ENCODE measurements at regions not wholly inside any gene's neighbourhood (a gene's known extent, or its start where the extent isn't known, plus 50 kb on each side); places are given as distances from the start of the nearest gene placed in this dataset.

GRCh38 chr9:89734600-89735041, 129.8 kb downstream of the GADD45G start:
- TF ChIP-seq CTCF (IDR thresholded peaks at IDR 0.05) (no peak), POLR2A (IDR thresholded peaks at IDR 0.05) (no peak)
